ENCODE measurements at regions not wholly inside any gene's neighbourhood (a gene's known extent, or its start where the extent isn't known, plus 50 kb on each side); places are given as distances from the start of the nearest gene placed in this dataset.
"Not testable (repeated sequence)": the region's sequence is repeated elsewhere in the genome, so short reads cannot be mapped to it uniquely, and the experiment has no call there.

DNA sequence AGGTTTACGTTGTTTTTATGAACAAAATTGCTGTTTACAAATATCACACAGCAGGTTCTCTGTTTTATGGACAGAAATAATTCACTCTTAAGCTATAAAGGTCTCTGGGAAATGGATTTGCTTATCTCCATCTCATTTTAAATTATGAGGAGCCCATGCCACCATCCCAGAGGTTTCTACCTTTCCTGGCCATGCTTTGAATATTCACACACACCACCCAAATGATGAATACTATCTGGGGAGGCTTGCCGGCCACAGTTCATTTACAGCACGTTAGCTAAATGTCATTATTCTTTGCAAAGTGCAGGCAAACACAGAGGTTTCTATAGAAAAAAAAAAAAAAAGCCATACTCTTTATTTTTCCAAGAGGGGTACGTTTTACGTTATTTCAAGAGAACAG is 1446.7 kb downstream of the FAM181B start:
- Histone ChIP-seq H3K36me3 (ENCODE audit: low read depth, low read length) (no peaks in the 10 kb centered on the region), H2AFZ (ENCODE audit: low read length) (no peak overlapping the region), H3K9me3 (ENCODE audit: low read length) (peaks cover 25% of the 10 kb centered on the region; the same call in 1 of the 2 replicates), H3K4me3 (ENCODE audit: low read length) (no peak overlapping the region), H3K4me2 (ENCODE audit: low read length) (no peak overlapping the region), H3K79me2 (ENCODE audit: low read length) (no peaks in the 10 kb centered on the region), H3F3A (ENCODE audit: low read length, unreplicated experiment) (no peaks in the 10 kb centered on the region), H4K20me1 (ENCODE audit: low read length) (no peaks in the 10 kb centered on the region), H3K27me3 (ENCODE audit: low read length) (no peaks in the 10 kb centered on the region), H3K4me1 (ENCODE audit: insufficient read depth, low read length) (no peaks in the 10 kb centered on the region), H3K27ac (ENCODE audit: low read length) (no peak overlapping the region), H3K9me2 (replicated peaks; ENCODE audit: low read length) (no peaks in the 10 kb centered on the region), H3K9ac (ENCODE audit: low read length) (no peak overlapping the region)
- CTCF ChIA-PET: no interaction called here
- intact Hi-C loops (cut with micrococcal nuclease): no loop called here
- ATAC-seq: no peak
- POLR2A ChIA-PET (ENCODE audit: unreplicated experiment): no interaction called here
- no peak for TF ChIP-seq EZH2phosphoT487 (IDR thresholded peaks at IDR 0.05; ENCODE audit: borderline replicate concordance, low read length)
- no peak for TF ChIP-seq EZH2 (IDR thresholded peaks at IDR 0.05; ENCODE audit: low read length, unreplicated experiment)
- TF ChIP-seq, protein P1, sequence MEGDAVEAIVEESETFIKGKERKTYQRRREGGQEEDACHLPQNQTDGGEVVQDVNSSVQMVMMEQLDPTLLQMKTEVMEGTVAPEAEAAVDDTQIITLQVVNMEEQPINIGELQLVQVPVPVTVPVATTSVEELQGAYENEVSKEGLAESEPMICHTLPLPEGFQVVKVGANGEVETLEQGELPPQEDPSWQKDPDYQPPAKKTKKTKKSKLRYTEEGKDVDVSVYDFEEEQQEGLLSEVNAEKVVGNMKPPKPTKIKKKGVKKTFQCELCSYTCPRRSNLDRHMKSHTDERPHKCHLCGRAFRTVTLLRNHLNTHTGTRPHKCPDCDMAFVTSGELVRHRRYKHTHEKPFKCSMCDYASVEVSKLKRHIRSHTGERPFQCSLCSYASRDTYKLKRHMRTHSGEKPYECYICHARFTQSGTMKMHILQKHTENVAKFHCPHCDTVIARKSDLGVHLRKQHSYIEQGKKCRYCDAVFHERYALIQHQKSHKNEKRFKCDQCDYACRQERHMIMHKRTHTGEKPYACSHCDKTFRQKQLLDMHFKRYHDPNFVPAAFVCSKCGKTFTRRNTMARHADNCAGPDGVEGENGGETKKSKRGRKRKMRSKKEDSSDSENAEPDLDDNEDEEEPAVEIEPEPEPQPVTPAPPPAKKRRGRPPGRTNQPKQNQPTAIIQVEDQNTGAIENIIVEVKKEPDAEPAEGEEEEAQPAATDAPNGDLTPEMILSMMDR (conservative IDR thresholded peaks at IDR 0.05; ENCODE audit: low read depth, low read length): no peak
- no TSS peak for BruUV-seq (replicated peaks)
- DNase-seq: no peak

DNA sequence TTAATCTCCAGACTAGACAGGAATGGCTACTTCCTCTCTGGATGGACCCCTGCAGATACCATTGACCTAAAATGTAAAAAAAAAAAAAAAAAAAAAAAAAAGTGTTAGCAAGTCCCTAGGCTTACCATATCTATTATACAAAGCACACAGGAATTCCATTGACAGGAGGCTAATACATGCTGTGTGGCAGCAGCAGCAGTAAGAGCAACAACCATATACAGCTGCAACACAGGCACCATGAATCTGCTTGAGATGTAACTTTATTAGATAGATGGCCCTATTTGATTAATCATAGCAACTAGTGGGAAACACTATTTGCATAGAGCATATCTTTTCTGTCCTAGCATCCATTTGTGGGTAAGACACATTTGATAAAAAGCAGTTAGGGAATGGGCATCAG is 1447.1 kb downstream of the FAM181B start:
- intact Hi-C loops (cut with micrococcal nuclease): no loop called here
- Histone ChIP-seq H3K4me1 (ENCODE audit: insufficient read depth, low read length) (no peaks in the 10 kb centered on the region), H3F3A (ENCODE audit: low read length, unreplicated experiment) (no peaks in the 10 kb centered on the region), H3K9me3 (ENCODE audit: low read length) (peaks cover 28% of the 10 kb centered on the region), H3K9ac (ENCODE audit: low read length) (no peak overlapping the region), H3K9me2 (replicated peaks; ENCODE audit: low read length) (no peaks in the 10 kb centered on the region), H3K79me2 (ENCODE audit: low read length) (no peaks in the 10 kb centered on the region), H3K27ac (ENCODE audit: low read length) (no peak overlapping the region), H4K20me1 (ENCODE audit: low read length) (no peaks in the 10 kb centered on the region), H3K4me3 (ENCODE audit: low read length) (no peak overlapping the region), H2AFZ (ENCODE audit: low read length) (no peak overlapping the region), H3K27me3 (ENCODE audit: low read length) (no peaks in the 10 kb centered on the region), H3K36me3 (ENCODE audit: low read depth, low read length) (no peaks in the 10 kb centered on the region), H3K4me2 (ENCODE audit: low read length) (no peak overlapping the region)
- ChIA-PET POLR2A (ENCODE audit: unreplicated experiment) (no interaction called here), CTCF (no interaction called here)
- ATAC-seq (no peak), DNase-seq (no peak)
- BruUV-seq (replicated peaks): no TSS peak
- TF ChIP-seq, protein P1 (conservative IDR thresholded peaks at IDR 0.05; ENCODE audit: low read depth, low read length): no peak
- TF ChIP-seq EZH2phosphoT487 (IDR thresholded peaks at IDR 0.05; ENCODE audit: borderline replicate concordance, low read length): no peak
- TF ChIP-seq EZH2 (IDR thresholded peaks at IDR 0.05; ENCODE audit: low read length, unreplicated experiment): no peak

DNA sequence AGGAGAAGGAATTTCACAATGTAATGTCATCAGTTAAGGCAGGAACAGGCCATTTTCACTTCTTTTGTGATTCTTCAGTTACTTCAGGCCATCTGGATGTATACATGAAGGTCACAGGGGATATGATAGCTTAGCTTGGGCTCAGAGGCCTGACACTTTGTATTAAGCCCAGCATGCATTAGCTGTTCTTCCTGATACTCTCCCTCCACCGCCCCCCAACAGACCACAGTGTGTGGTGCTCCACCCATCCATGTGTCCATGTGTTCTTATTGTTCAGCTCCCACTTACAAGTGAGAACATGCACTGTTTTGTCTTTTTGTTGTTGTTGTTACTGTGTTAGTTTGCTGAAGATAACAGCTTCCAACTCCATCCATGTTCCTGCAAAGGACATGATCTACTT is 1453.4 kb downstream of the FAM181B start:
- ATAC-seq; H3K4me1 ChIP-seq (ENCODE audit: insufficient read depth, low read length); H4K20me1 ChIP-seq (ENCODE audit: low read length); BruUV-seq (replicated peaks); H3F3A ChIP-seq (ENCODE audit: low read length, unreplicated experiment); H2AFZ ChIP-seq (ENCODE audit: low read length); H3K9me2 ChIP-seq (replicated peaks; ENCODE audit: low read length); DNase-seq; intact Hi-C loops (cut with micrococcal nuclease); H3K79me2 ChIP-seq (ENCODE audit: low read length); H3K36me3 ChIP-seq (ENCODE audit: low read depth, low read length); H3K27me3 ChIP-seq (ENCODE audit: low read length); H3K4me2 ChIP-seq (ENCODE audit: low read length); POLR2A ChIA-PET (ENCODE audit: unreplicated experiment); CTCF ChIA-PET; H3K9ac ChIP-seq (ENCODE audit: low read length); H3K27ac ChIP-seq (ENCODE audit: low read length); H3K4me3 ChIP-seq (ENCODE audit: low read length): not testable (repeated sequence)
- H3K9me3 ChIP-seq (ENCODE audit: low read length): peaks cover 11% of the 10 kb centered on the region

Data from PC-3 (cell line).